AG04450 (cell line): ENCODE measurements at regions not wholly inside any gene's neighbourhood (a gene's known extent, or its start where the extent isn't known, plus 50 kb on each side); places are given as distances from the start of the nearest gene placed in this dataset.

Source experiments
- CTCF ChIA-PET: fragments of 300-600, 350-600 bp; formaldehyde crosslinking; extraction: SDS; loops from one replicate; lab custom pipeline; 2022; ENCODE audit warnings: antibody characterized with exemption, inconsistent platforms; lab: Charles Lee
- POLR2A ChIA-PET: fragments of 350-600 bp; formaldehyde crosslinking; extraction: SDS; loops from one replicate; lab custom pipeline; 2021; ENCODE audit warnings: antibody characterized with exemption, inconsistent platforms; lab: Yijun Ruan, JAX
- DNase-seq: peaks from one replicate; pipeline ENCODE4 v3.0.0-alpha.2; 2011; ENCODE audit warnings: low read depth, low spot score
- H3K27ac ChIP-seq: one replicate; pipeline ENCODE4 v1.5.1; 2012; ENCODE audit warnings: low read depth, low read length, control low read depth
- H3K27me3 ChIP-seq: one replicate; pipeline ENCODE4 v1.6.0; 2012; ENCODE audit warnings: low read length; ENCODE audit not compliant: control insufficient read depth, insufficient read depth
- H3K4me3 ChIP-seq: 2 replicates; pipeline ENCODE4 v1.5.1; 2011; ENCODE audit warnings: mild to moderate bottlenecking, low read depth, low read length, control low read depth
- H3K9me3 ChIP-seq: 2 replicates; pipeline ENCODE4 v1.5.1; 2012; ENCODE audit warnings: low read length; ENCODE audit not compliant: control insufficient read depth, insufficient read depth
- TF ChIP-seq, protein P1 (sequence below): IDR thresholded peaks from 2 replicates; pipeline ENCODE4 v1.5.1; 2011; ENCODE audit warnings: low read depth, low read length, control low read depth, inconsistent platforms

DNA sequence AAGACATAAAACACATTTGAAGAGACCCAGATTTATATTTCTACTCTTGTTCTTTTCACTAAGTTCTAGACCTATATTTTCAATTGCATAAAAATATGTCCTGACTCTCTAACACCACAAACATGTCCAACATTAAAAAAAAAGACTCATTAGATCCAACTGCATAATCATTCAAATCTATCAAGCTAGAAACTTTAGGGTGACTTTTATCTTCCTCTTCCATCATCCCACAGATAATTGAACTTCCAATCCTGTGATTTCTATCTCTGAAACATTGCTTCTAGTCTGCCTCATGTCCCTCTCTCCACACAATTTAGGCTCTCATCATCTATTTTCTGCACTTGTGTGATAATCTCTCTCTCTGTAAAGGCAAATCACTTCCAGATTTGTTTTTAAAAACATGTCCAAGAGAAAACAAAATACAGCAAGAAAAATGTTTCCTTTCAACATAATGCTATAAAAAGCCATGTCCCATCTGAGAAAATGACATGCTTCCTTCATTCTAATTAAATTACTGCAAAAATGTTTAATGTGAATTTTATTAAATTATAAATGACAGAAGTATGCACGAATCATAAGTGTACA lies 615.9 kb downstream of the RNF144B start:
- Histone ChIP-seq H3K27ac (no peak overlapping the region), H3K4me3 (no peak overlapping the region), H3K9me3 (no peaks in the 10 kb centered on the region), H3K27me3 (no peaks in the 10 kb centered on the region)
- POLR2A ChIA-PET, result no interaction called here
- TF ChIP-seq, protein P1, sequence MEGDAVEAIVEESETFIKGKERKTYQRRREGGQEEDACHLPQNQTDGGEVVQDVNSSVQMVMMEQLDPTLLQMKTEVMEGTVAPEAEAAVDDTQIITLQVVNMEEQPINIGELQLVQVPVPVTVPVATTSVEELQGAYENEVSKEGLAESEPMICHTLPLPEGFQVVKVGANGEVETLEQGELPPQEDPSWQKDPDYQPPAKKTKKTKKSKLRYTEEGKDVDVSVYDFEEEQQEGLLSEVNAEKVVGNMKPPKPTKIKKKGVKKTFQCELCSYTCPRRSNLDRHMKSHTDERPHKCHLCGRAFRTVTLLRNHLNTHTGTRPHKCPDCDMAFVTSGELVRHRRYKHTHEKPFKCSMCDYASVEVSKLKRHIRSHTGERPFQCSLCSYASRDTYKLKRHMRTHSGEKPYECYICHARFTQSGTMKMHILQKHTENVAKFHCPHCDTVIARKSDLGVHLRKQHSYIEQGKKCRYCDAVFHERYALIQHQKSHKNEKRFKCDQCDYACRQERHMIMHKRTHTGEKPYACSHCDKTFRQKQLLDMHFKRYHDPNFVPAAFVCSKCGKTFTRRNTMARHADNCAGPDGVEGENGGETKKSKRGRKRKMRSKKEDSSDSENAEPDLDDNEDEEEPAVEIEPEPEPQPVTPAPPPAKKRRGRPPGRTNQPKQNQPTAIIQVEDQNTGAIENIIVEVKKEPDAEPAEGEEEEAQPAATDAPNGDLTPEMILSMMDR, result no peak
- CTCF ChIA-PET, result no interaction called here
- no peak for DNase-seq

DNA sequence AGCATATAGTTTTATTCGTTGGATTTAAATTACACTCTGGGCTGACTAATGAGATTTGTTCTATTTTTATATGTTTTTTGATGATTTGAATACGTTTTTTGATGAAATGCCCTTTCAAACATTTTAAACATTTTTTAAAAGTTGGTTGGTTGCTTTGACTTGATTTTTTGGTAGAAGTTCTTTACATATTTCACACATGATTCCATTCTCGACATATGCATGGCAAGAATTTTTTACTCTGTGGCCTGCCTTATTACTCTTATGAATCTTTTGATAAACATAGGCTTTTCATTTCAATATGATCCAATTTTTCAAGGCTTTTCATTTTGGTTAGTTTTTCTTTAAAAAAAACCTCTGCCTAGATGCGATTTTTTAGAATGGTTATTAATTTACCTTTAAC lies 617.0 kb downstream of the RNF144B start:
- H3K27me3 ChIP-seq, result no peaks in the 10 kb centered on the region
- TF ChIP-seq, protein P1, result no peak
- CTCF ChIA-PET, result no interaction called here
- H3K4me3 ChIP-seq, result no peak overlapping the region
- no peak overlapping the region for H3K27ac ChIP-seq
- no peak for DNase-seq
- no peaks in the 10 kb centered on the region for H3K9me3 ChIP-seq
- POLR2A ChIA-PET, result no interaction called here

DNA sequence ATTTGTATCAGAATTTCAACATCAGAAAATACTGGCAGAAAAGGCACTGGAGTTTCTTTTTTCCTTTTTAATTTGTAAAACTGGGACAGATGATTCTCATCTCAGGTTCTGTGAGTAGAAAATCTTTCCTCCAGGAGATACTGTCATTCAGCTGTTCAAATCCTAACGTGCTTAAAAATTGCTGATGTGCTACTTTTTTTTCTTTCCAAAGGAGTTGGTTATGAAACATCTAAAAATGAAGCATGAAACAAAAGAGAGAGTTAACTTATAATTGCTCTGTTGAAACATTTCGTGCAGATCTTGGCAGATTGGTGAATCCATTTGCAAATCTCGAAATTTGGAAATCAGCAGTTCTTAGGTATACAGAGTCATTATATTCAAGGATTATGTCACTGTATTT lies 622.6 kb downstream of the RNF144B start:
- TF ChIP-seq, protein P1, result no peak
- ChIA-PET POLR2A (no interaction called here), CTCF (no interaction called here)
- H3K27ac ChIP-seq, result no peak overlapping the region
- no peaks in the 10 kb centered on the region for H3K9me3 ChIP-seq
- no peak overlapping the region for H3K4me3 ChIP-seq
- no peaks in the 10 kb centered on the region for H3K27me3 ChIP-seq
- DNase-seq, result no peak

DNA sequence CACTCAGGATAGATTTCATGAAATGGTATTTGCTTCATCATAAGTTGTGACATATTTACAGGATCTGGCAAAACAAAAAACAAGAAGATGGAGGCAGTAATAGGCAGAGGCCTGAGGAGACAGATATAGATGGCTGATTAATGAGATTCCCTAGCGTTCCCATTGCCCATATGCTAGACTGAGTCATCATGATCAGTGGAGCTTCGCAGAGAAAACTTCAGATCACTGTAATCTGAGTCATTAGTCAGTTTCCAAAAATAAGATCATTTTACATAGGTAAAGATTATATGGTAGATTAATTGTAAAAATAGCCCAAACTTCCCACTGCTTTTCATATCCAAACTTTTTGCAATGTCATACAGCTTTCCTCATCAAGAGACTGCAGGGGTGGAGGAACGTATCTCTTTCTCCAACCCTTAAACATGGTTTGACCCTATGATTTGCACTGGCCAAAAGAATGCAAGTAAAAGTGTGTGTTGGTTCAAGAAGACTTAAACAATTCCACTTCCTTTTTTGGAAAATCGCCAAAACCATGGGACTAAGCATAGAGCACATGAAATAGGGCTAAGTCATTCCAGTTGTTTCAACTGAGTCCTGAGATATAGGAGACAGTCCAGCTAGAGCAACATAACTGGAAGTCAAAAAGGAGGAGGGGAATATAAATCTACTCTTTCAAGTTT lies 626.0 kb downstream of the RNF144B start:
- H3K27me3 ChIP-seq, result no peaks in the 10 kb centered on the region
- TF ChIP-seq, protein P1, result no peak
- ChIA-PET POLR2A (no interaction called here), CTCF (no interaction called here)
- DNase-seq, result no peak
- no peak overlapping the region for H3K4me3 ChIP-seq
- no peaks in the 10 kb centered on the region for H3K9me3 ChIP-seq
- no peak overlapping the region for H3K27ac ChIP-seq

DNA sequence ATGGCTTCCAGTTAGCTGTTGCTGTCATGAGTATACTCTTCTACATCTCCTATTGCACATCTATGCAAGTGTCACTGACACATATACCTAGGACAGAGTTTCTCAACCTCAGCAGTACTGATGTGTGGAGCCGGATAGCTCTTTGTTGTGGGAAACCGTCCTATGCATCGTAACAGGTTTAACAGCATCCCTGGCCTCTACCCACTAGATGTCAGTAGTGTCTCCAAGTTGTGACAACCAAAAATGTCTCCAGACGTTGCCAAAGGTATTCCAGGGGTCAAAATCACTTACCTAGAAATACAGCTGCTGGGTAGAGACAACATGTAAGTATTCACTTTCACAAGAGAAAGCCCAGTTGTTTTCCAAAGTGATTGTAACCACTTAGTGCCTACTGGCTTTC lies 637.6 kb downstream of the RNF144B start:
- Histone ChIP-seq H3K27me3 (no peaks in the 10 kb centered on the region), H3K9me3 (no peaks in the 10 kb centered on the region), H3K27ac (no peak overlapping the region), H3K4me3 (no peak overlapping the region)
- TF ChIP-seq, protein P1, result peak; percentile 52
- DNase-seq, result no peak
- POLR2A ChIA-PET, result no interaction called here
- CTCF ChIA-PET, result interaction anchor here (0.5 to 1.7 kb wide), 16 partner anchors 10 to 1035 kb away, joined by 3 to 10 read pairs (median 4); no protein-coding TSS in a partner anchor
